AG08396 (cell line): ENCODE measurements at regions not wholly inside any gene's neighbourhood (a gene's known extent, or its start where the extent isn't known, plus 50 kb on each side); places are given as distances from the start of the nearest gene placed in this dataset.

Experiments used
- DNase-seq: peaks from one replicate; pipeline ENCODE4 v3.0.0; 2012; ENCODE audit warnings: low spot score, mixed read lengths

DNA sequence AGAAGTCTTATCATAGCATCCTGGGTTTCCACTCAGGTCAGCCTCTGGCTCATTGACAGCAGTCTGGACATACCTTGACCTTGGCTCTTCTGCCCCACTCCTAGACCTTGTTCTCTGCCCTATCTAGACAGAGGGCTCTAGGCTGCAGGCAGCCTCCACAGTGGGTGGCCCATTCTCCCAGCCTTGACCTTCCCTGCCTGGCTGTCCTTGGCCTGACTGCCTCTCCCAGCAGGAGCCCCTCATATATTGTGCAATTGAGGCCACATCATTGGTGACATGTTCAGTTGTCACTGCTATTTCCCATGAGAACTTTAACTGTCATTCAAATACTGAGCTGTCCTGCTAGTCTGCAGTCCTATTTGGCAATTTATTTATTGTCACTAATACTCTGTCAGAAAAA lies 503.4 kb downstream of the PLXNA4 start:
- DNase-seq: no peak

DNA sequence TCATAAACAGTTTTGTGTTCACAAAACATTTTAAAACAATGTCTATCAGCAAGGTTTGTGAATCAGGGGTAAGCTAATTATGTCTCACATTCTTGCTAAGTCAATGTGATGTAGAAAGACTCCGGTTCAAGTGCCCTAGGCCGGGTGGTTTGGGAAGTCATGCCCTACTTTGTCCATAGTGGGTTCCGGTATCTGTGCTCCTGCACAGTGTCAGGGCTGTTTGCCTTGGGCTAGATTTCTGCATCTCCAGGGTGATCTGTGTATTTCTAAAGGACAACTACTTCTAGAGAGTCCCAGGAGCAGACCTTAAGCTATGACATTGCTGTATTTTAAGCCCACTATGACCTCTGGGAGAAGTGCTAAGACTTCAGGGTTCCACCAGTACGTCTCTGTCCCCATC lies 504.1 kb downstream of the PLXNA4 start:
- DNase-seq: no peak

GRCh38 chr7:132069306-132069705 lies 507.0 kb downstream of the PLXNA4 start:
- DNase-seq: no peak

DNA sequence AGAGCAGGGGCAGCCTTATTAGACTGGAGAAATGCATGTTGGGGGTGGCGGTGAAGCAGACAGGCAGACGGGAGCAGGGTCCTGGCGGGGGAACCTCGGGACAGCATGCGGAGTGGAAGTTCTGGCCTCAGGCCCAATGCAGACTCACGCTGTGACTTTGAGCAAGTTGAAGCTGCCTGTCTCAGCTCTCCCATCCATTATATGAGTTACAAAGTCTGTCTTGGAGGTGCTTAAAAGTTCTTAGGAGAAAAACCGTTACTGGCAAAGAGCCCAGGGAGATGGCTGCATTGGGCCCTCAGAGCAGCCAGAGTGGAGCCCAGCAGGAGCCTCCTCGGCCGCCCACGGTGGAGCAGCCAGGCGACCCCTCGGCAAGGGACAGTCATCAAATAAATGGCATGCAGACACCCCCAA lies 509.5 kb downstream of the PLXNA4 start:
- DNase-seq: no peak

DNA sequence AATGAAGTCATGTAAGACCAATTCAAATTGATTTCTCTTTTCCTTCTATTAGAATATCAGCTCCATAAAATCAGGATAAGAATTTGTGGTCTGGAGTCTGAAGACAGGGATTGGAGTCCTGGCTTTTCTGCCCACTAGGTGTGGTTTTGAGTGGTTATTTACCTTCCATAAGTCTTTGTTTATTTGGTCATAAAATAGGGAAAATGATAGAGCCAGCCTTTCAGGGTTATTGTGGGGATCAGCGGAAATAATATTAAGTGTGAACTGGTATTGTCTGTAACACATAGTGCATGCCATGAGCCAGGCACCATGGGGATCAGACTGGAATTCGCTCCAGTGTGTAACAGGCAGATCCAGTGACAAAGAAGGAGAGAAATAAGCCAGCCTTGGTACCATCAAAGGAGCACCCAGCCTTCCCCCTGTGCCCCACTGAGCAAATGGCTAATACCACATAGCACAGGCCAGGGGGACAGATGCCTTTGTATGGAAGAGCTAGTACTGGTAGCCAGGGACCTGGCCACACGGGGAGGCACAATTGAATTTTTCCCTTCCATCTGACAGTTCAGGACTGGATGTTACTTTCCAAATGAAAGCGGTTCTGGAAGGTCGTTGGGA lies 509.7 kb upstream of the PODXL start:
- no peak for DNase-seq

GRCh38 chr7:132065193-132065988 lies 509.0 kb upstream of the PODXL start:
- peak; percentile 89 for DNase-seq

DNA sequence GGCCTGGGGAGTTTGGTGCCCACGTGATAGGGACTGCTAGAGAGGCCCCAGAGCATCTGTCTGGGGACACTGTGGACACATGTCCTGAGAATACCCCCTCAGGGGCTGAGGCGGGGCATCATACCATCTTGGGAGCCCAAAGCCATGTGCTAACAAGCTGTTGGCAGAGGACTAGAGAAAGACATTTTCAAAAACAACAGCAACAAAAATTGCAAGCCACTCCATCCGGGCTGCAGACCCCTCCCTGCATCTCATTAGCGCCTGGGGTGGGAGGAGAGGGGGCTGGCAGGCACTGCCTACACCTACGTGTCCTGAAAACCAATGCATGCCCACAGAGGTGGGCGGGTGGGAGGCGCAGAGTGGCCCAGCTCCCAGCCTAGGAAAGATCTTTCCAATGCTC lies 507.4 kb upstream of the PODXL start:
- DNase-seq: no peak

DNA sequence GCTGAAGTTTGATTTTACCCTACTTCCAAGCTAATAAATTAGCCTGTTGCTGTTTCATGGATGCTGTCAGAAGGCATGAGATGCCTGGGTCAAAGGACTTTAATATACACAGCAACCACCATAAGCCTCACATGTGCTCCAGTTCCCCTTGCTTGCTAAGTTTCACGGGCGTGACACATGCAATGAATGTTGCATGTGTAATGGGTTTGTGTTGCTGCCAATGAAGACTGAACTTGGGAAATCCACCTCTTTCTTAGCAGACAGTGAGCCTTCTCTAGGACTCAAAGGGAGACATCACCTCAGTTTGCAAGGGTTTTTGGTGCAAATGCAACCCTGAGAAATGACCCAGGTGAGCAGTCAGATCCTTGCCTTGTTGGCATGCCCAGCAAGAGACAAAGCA lies 505.5 kb upstream of the PODXL start:
- DNase-seq: no peak

DNA sequence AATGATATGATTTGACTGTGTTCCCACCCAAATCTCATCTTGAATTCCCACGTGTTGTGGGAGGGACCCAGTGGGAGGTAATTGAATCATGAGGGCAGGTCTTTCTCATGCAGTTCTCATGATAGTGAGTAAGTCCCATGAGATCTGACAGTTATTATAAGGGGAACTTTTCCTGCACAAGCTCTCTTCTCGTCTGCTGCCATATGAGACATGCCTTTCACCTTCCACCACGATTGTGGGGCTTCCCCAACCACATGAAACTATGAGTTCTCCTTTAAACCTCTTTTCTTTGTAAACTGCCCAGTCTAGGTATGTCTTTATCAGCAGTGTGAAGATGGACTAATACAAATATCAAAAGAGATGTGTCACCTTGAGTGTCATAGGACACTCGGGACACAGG lies 502.7 kb upstream of the PODXL start:
- no peak for DNase-seq

DNA sequence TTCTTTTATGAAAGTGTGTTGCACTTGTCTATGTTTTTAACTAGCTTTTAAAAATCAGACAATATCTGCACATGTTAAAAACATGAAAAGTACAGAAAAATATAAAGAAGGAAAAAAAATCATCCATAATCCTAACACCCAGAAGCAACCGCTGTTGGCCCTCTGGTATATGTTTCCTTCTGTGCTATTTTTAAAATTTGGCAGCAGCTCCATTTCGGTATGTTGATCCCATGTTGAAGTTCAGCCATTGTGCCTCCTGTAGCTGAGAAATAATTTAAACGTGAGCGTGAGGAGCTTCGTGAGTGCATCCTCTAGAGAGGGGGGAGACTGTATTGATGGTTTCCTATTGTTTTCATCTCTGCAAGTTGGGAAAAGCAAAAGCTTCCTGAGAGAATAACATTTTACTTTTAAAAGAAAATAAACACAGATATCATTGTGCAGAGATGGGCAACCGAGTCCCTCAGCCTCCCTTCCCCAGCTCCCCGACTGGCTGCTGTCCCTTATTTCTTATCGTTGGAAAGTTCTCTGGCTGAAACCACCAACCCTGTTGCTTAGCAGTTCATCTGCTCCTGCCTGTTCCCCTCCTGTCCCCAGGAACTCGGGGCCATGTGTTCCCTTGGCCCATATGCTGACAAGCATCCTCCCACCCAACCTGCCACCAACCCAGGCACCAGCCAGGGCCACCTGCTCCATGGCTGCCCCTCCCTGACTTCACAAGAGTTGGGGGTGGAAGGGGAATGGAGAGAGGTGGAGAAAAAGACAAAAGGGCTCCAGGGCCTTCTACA lies 499.1 kb upstream of the PODXL start:
- DNase-seq: no peak

DNA sequence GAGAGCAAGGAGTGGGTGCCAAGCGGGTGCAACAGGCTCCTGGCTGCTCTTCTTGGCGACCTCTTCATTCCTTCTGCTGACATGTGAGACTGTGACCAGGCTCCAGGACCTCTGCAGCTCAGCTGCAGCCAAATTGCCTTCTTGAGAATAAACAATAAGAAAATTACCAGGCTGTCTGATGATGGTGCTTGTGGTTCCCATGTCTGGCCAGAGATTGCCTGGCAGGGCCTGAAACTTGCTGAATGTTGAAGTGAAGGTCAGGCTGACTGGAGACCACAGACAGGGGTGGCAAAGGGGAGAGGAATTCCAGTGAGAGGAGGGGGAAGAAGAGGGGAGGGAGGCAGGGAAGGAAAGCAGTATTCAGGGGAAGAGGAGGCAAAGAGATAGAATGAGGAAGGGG lies 497.4 kb upstream of the PODXL start:
- DNase-seq: no peak

DNA sequence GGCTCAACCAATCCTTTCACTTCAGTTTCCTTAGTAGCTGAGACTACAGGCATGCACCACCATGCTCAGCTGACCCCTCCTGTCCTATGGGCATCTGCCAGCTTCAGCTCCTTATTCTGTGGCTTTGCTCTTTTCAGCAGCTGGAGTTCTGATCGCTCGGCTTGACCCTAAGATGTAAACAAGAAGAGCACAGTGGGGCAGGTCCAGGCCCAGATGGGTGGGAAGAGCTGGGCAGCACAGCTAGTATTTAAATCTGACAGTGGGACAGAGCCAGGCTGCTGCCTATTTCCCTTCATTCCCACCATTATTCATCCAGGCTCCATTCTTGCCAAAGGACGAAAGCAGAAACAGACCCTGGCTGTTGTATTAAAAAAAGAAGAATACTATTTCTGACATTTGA lies 494.9 kb upstream of the PODXL start:
- DNase-seq: no peak

DNA sequence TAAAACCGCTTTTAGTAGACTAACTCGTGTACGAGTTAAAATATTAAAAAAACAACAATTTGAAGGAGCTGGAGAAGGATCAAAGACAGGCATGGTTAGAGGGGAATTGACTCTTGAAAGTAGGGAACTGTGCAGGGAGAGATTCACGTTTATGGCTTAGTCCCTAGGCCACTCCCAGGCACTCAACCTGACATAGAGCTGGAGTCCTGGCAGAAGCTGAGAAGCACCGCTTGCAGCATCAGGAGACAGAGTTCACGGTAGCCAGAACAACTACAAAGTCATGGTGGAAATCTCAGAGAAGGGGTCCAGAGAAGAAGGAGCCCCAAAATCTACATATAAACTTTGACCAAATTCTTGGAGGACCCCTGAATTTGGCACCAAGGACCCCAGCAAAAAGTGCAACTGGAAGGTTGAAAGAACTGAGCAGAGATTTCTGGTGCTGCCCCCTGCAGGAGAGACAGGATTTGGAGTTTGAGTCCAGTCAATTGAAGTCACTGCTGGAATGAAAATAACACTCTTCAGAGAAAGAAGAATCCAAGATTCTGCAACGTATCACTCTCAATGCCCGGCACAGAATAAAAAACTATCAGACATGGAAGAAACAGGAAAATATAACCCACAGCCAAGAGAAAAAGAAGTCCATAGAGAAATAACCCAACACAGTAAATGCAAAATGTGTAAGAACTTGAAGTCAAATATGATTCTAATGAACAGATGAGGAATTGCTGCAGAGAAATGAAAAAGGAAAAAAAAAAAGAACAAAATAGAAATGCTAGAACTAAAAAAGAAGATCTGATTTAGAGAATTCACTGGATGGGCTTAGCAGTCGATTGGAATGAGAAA lies 493.3 kb upstream of the PODXL start:
- DNase-seq: no peak

DNA sequence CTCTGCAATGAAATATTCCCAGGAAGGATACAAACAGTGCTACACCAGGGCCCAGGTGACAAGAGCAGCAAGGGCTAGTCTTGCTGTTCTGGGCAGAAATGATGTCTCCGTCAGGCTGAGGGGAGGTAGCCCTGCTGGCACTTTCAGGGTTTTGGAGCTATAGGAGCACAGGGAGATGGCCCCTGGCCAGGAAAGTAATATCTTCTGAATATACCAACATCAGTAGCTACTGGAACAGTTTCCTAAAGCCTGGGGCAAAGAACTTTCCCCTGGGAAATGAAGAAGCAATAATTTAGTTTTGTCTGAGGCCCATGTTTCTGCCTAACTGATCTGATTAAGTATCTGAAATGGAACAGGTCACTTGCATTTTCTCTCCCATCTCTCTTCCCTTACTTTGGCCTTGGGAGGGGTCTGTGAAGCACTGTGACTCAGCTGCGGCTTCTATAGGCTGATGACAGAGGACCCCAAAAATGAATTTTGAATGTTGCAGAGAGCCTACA lies 489.1 kb upstream of the PODXL start:
- DNase-seq: no peak

- no peak for DNase-seq
These were observed 488.6 kb upstream of the PODXL start for GRCh38 chr7:132045002-132045401.

GRCh38 chr7:132044247-132044646 lies 487.8 kb upstream of the PODXL start:
- DNase-seq: no peak

DNA sequence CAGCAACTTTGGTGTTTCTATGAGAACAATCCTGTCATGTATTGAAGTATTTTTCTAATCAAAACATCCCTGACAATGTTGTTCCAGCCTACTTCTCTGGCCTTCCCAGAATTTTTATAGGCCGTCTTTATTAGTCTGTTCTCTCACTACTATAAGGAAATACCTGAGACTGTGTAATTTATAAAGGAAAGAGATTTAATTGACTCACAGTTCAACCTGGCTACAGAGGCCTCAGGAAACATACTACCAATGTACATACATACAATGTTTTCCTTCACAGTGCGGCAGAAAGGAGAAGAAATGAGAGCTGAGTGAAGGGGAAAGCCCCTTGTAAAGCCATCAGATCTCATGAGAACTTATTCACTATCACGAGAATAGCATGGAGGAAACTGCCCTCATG lies 484.7 kb upstream of the PODXL start:
- DNase-seq: no peak

DNA sequence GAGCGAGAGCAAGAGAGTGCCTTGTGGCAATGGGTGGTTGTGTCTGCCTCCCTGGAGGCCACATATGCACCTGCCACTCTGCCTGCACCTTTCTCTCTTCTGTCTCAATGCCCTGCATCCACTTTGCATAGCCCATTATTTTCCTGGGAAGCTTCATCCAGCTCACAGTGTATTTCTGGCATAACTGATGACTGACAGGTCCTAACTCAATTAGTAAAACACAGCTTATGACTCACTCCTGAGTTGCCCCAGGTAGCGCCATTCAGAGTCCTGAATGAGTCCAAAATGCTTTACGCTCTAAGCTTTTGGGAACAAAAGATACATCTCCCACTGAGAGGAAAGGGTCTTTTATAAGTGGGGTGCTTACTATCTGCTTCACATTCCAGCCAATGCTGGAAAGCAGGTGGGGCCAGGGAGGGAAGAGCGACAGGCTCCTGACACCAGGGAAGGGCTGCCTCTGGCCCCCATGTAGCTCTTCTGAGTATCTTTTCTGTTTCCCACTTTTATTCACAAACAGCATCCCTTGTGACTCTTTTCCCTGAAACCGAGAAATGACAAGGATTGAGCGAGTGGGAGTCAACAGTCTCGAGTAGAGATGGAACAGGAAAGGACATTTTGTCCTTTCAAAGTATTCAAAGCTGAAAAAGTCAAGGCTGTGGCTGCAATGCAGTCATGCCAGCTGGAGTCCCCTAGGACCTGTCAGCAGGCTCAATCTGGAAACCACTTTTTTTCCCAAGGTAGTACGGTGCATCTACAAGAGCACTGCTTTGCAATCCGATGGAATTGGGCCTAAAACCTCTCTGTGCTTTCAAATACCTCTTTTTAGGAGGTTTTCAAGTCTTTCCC lies 479.3 kb upstream of the PODXL start:
- DNase-seq: no peak

DNA sequence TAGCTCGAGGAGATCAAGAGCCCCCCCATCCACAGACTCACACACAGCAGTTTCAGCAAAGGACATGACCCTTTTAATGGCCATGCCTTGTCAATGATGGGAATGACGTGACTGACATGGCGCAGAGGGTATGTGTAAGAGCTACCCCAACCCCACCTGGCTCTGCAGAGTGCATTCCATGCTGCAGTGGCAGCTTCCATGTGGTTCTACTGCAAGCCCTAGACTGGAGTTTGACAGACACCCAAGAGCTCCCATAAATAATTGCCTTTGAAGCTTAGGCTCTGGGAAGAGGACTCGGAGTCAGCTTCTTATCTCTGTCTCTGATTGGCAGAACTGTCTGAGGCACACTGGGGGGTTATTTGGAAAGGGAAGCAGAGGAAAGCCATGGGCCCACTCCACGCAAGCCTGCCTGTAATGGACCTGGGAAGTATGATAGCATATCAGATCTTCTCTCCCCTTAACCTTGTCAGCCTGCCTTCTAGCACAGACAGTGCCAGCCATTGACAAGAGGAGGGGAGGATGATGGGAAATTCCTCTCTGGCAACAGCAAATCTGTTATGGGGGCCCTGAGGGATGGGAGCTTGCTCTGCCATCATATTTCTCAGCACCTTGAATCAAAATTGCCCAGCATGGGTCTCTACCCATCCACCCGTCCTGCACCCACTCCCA lies 478.5 kb upstream of the PODXL start:
- DNase-seq: no peak

- DNase-seq: no peak
These were observed 474.5 kb upstream of the PODXL start for GRCh38 chr7:132030883-132031282.
